Kidney (tissue), 13 donors: ENCODE measurements at regions not wholly inside any gene's neighbourhood (a gene's known extent, or its start where the extent isn't known, plus 50 kb on each side); places are given as distances from the start of the nearest gene placed in this dataset.

Source experiments
- DNase-seq, 5 donors: peaks; one replicate each; pipeline ENCODE4 v3.0.0-alpha.2; 2013 to 2020
- FAIRE-seq: peaks from 2 replicates; lab custom pipeline; 2012; peaks lifted over from hg19 to GRCh38; lab: Jason Lieb, UNC
- H3K27ac ChIP-seq, 2 donors: one replicate each; pipeline ENCODE4 v1.7.0; 2013; ENCODE audit warnings: low read depth in 2 of 2, low read length in 2 of 2, inconsistent platforms in 1 of 2
- H3K27me3 ChIP-seq: one replicate; pipeline ENCODE4 v1.7.1; 2013; ENCODE audit warnings: low read length, inconsistent platforms; ENCODE audit not compliant: control insufficient read depth, insufficient read depth
- H3K36me3 ChIP-seq, 3 donors: one replicate each; pipeline versions ENCODE4 v1.7.0 to v1.7.1; 2013; ENCODE audit warnings: low read length in 3 of 3, control low read depth in 1 of 3, inconsistent platforms in 1 of 3; ENCODE audit not compliant: insufficient read depth in 3 of 3, control insufficient read depth in 2 of 3
- H3K4me1 ChIP-seq, 3 donors: one replicate each; pipeline versions ENCODE4 v1.7.0 to v1.7.1; 2013; ENCODE audit warnings: low read length in 3 of 3, inconsistent platforms in 1 of 3, low read depth in 1 of 3; ENCODE audit not compliant: control insufficient read depth in 2 of 3, insufficient read depth in 2 of 3
- H3K4me3 ChIP-seq, 3 donors: one replicate each; pipeline versions ENCODE4 v1.7.0 to v1.8.1; 2013; ENCODE audit warnings: low read length in 3 of 3, control low read depth in 1 of 3, inconsistent platforms in 1 of 3
- H3K9ac ChIP-seq, 3 donors: one replicate each; pipeline versions ENCODE4 v1.7.0 to v1.7.1; 2013; ENCODE audit warnings: low read length in 3 of 3, control low read depth in 1 of 3, inconsistent platforms in 1 of 3
- H3K9me3 ChIP-seq, 3 donors: one replicate each; pipeline versions ENCODE4 v1.7.0 to v1.7.1; 2013; ENCODE audit warnings: low read length in 3 of 3, control low read depth in 1 of 3, inconsistent platforms in 1 of 3; ENCODE audit not compliant: control insufficient read depth in 2 of 3, insufficient read depth in 1 of 3
- intact Hi-C: fragments of 100-400 bp; cut with DNase I; formaldehyde crosslinking; loops from one replicate; pipeline ENCODE4 v1.11.1; 2022
- TF ChIP-seq, protein P1 (sequence below): IDR thresholded peaks from 3 replicates; pipeline ENCODE4 v1.5.1; 2012; ENCODE audit warnings: mild to moderate bottlenecking, moderate library complexity, borderline replicate concordance; ENCODE audit not compliant: insufficient read depth; ENCODE audit errors: extremely low read depth
- donor health status: control.
- donor health status: control.
- donor health status: control.
- donor health status: control.
- donor health status: control.
- donor health status: DM: yes; HTN: yes; CAD: no.
- donor health status: Normal renal cell carcinoma (clear cell type).

DNA sequence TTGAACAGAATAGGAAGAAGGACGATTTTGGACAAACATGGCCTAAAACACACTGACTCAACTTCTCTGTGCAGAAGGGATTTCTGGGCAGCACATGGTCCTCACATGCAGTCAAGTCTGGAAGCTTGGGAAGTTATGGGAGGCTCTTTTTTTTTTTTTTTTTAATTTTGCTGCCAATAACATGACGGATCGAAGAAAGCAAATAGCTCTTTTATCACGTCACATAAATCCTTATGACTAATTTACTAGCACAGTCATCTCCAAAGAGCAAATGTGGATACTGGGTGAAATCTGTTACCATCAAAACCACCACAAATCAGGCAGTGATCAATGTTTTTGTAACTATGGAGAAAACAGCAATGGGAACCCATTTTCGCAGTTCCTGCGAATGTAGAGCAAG is 193.3 kb upstream of the FAM9B start:
- intact Hi-C loops: no loop called here
- H3K27ac ChIP-seq: no peak overlapping the region
- H3K4me3 ChIP-seq: no peak overlapping the region
- TF ChIP-seq, protein P1, sequence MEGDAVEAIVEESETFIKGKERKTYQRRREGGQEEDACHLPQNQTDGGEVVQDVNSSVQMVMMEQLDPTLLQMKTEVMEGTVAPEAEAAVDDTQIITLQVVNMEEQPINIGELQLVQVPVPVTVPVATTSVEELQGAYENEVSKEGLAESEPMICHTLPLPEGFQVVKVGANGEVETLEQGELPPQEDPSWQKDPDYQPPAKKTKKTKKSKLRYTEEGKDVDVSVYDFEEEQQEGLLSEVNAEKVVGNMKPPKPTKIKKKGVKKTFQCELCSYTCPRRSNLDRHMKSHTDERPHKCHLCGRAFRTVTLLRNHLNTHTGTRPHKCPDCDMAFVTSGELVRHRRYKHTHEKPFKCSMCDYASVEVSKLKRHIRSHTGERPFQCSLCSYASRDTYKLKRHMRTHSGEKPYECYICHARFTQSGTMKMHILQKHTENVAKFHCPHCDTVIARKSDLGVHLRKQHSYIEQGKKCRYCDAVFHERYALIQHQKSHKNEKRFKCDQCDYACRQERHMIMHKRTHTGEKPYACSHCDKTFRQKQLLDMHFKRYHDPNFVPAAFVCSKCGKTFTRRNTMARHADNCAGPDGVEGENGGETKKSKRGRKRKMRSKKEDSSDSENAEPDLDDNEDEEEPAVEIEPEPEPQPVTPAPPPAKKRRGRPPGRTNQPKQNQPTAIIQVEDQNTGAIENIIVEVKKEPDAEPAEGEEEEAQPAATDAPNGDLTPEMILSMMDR: no peak
- no peak for FAIRE-seq
- no peaks in the 10 kb centered on the region for H3K9me3 ChIP-seq
- H3K9ac ChIP-seq: no peak overlapping the region
- H3K27me3 ChIP-seq: no peaks in the 10 kb centered on the region
- H3K36me3 ChIP-seq: no peaks in the 10 kb centered on the region
- no peak for DNase-seq
- no peaks in the 10 kb centered on the region for H3K4me1 ChIP-seq

- no peak for FAIRE-seq
Measured at GRCh38 chrX:9231491-9231890, 197.6 kb upstream of the FAM9B start.

DNA sequence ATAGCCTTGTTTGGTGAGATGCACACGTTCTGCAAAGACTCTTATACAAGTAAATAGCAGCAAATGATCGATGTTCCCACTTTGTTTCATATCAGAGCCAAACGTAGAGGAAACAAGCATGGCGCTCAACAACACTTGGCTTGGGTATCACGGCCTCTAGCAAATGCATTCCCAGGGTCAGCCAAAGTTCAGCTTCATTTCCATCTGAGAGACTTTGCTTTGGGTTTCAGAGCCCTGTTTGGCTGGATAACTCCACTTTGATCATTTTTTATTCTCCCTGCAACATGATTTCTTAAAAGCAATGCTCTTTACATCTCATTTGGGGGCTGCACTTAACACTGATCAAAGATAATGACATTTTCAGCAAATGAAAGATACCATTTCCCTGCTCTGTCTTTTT is 199.2 kb upstream of the FAM9B start:
- no peaks in the 10 kb centered on the region for H3K4me1 ChIP-seq
- no peaks in the 10 kb centered on the region for H3K9me3 ChIP-seq
- no peaks in the 10 kb centered on the region for H3K27me3 ChIP-seq
- no peak overlapping the region for H3K9ac ChIP-seq
- H3K27ac ChIP-seq: no peak overlapping the region
- no peak overlapping the region for H3K4me3 ChIP-seq
- FAIRE-seq: no peak
- TF ChIP-seq, protein P1: no peak
- intact Hi-C loops: no loop called here
- no peaks in the 10 kb centered on the region for H3K36me3 ChIP-seq
- peak in 2 of 5 donors; percentile 24 to 36 for DNase-seq

More at GRCh38 chrX:9231491-9231890, 197.6 kb upstream of the FAM9B start:
- no peak overlapping the region for H3K27ac ChIP-seq
- H3K4me1 ChIP-seq: no peaks in the 10 kb centered on the region
- H3K4me3 ChIP-seq: no peak overlapping the region
- H3K9me3 ChIP-seq: no peaks in the 10 kb centered on the region
- DNase-seq: no peak
- no peaks in the 10 kb centered on the region for H3K27me3 ChIP-seq
- TF ChIP-seq, protein P1: no peak
- H3K36me3 ChIP-seq: no peaks in the 10 kb centered on the region
- intact Hi-C loops: no loop called here
- H3K9ac ChIP-seq: no peak overlapping the region

GRCh38 chrX:9234315-9234714 is 200.4 kb upstream of the FAM9B start:
- FAIRE-seq: no peak
- H3K9me3 ChIP-seq: no peaks in the 10 kb centered on the region
- TF ChIP-seq, protein P1: no peak

More at GRCh38 chrX:9234315-9234714, 200.4 kb upstream of the FAM9B start:
- Histone ChIP-seq H3K9ac (no peak overlapping the region), H3K4me1 (no peaks in the 10 kb centered on the region), H3K27me3 (no peaks in the 10 kb centered on the region), H3K4me3 (no peak overlapping the region), H3K27ac (no peak overlapping the region), H3K36me3 (no peaks in the 10 kb centered on the region)
- intact Hi-C loops: no loop called here
- DNase-seq: no peak
